B cell (primary cell): ENCODE measurements at regions not wholly inside any gene's neighbourhood (a gene's known extent, or its start where the extent isn't known, plus 50 kb on each side); places are given as distances from the start of the nearest gene placed in this dataset.

Source experiments
- ATAC-seq: fragments of 200-7000 bp; cut with Tn5 transposase; one replicate; pipeline ENCODE4 v1.10.0; 2021; ENCODE audit warnings: low read depth, mild to moderate bottlenecking, moderate number of reproducible peaks, moderate library complexity
- CTCF ChIA-PET: fragments of 350-600 bp; sonication (Branson Sonifier 250); formaldehyde crosslinking; loops from one replicate; lab custom pipeline; 2021; ENCODE audit warnings: antibody characterized with exemption, inconsistent platforms; lab: Charles Lee
- POLR2A ChIA-PET: fragments of 350-600 bp; sonication (Branson Sonifier 250); formaldehyde crosslinking; loops from one replicate; lab custom pipeline; 2021; ENCODE audit warnings: antibody characterized with exemption; lab: Charles Lee
- DNase-seq: peaks from one replicate; pipeline ENCODE4 v3.0.0; 2013
- H2AFZ ChIP-seq: 2 replicates; pipeline ENCODE4 v1.6.1; 2012; ENCODE audit warnings: mild to moderate bottlenecking, low read depth, low read length; ENCODE audit not compliant: insufficient read depth, poor library complexity, severe bottlenecking
- H3K27ac ChIP-seq, 2 donors: 1 replicate in 1 of 2; 2 replicates in 1 of 2; pipeline ENCODE4 v1.5.1; 2012 to 2013; ENCODE audit warnings: low read length in 2 of 2, mild to moderate bottlenecking in 2 of 2, moderate library complexity in 1 of 2
- H3K27me3 ChIP-seq, 4 experiments: fragments of 200-600 bp in 1 of 4; sonication (generic) in 1 of 4; replicated peaks in 1 of 4; 1 replicate in 2 of 4; 2 replicates in 2 of 4; pipeline versions ENCODE4 v1.6.1 to v1.7.0; 2013 to 2016; ENCODE audit warnings: low read length in 3 of 4, mild to moderate bottlenecking in 2 of 4, mixed read lengths in 1 of 4, moderate library complexity in 1 of 4; ENCODE audit not compliant: insufficient read depth in 4 of 4, control insufficient read depth in 3 of 4; ENCODE audit errors: control extremely low read depth in 1 of 4
- H3K36me3 ChIP-seq, 2 experiments: replicated peaks in 1 of 2; 1 replicate in 1 of 2; 2 replicates in 1 of 2; pipeline versions ENCODE4 v1.6.1 to v1.7.1; 2013; ENCODE audit warnings: low read length in 1 of 2; ENCODE audit not compliant: insufficient read depth in 2 of 2, control insufficient read depth in 1 of 2; ENCODE audit errors: control extremely low read depth in 1 of 2, extremely low read depth in 1 of 2
- H3K4me1 ChIP-seq, 2 donors: fragments of 200-600 bp in 1 of 2; sonication (generic) in 1 of 2; 1 replicate in 1 of 2; 2 replicates in 1 of 2; pipeline versions ENCODE4 v1.5.1 to v1.6.1; 2013 to 2017; ENCODE audit warnings: low read length in 2 of 2; ENCODE audit not compliant: control insufficient read depth in 2 of 2, insufficient read depth in 2 of 2
- H3K4me2 ChIP-seq: replicated peaks from 2 replicates; pipeline ENCODE3; 2012; ENCODE audit warnings: mild to moderate bottlenecking, low read depth, low read length; ENCODE audit not compliant: poor library complexity, severe bottlenecking
- H3K4me3 ChIP-seq, 5 experiments: fragments of 200-600 bp in 1 of 5; sonication (generic) in 1 of 5; 1 replicate in 3 of 5; 2 replicates in 2 of 5; pipeline versions ENCODE4 v1.5.1 to v1.7.0; 2011 to 2016; ENCODE audit warnings: low read length in 4 of 5, mild to moderate bottlenecking in 4 of 5, low read depth in 2 of 5, control low read depth in 1 of 5, moderate library complexity in 1 of 5; ENCODE audit not compliant: insufficient read depth in 1 of 5; ENCODE audit errors: control extremely low read depth in 1 of 5, extremely low read depth in 1 of 5
- H3K79me2 ChIP-seq: fragments of 200-600 bp; sonication (generic); one replicate; pipeline ENCODE4 v1.6.0; 2016; ENCODE audit warnings: low read length; ENCODE audit not compliant: control insufficient read depth, insufficient read depth
- H3K9ac ChIP-seq: fragments of 200-600 bp; sonication (generic); 2 replicates; pipeline ENCODE4 v1.6.1; 2017; ENCODE audit warnings: mild to moderate bottlenecking, low read length, moderate library complexity
- H3K9me3 ChIP-seq, 3 donors: one replicate each; pipeline versions ENCODE4 v1.6.1 to v1.7.1; 2013; ENCODE audit warnings: low read length in 2 of 3; ENCODE audit not compliant: control insufficient read depth in 2 of 3, insufficient read depth in 1 of 3; ENCODE audit errors: control extremely low read depth in 1 of 3
- H4K20me1 ChIP-seq: 2 replicates; pipeline ENCODE4 v1.6.0; 2012; ENCODE audit warnings: mild to moderate bottlenecking, low read length; ENCODE audit not compliant: insufficient read depth, control insufficient read depth, poor library complexity, severe bottlenecking
- H3K27ac Mint-ChIP-seq: one replicate; pipeline ENCODE4 v1.8.0; 2021; ENCODE audit warnings: mixed read lengths
- H3K27me3 Mint-ChIP-seq: one replicate; pipeline ENCODE4 v1.8.0; 2021; ENCODE audit warnings: mixed read lengths
- H3K4me1 Mint-ChIP-seq: one replicate; pipeline ENCODE4 v1.8.0; 2021; ENCODE audit warnings: mixed read lengths
- H3K4me3 Mint-ChIP-seq: one replicate; pipeline ENCODE4 v1.8.0; 2021; ENCODE audit warnings: mixed read lengths
- H3K9me3 Mint-ChIP-seq: one replicate; pipeline ENCODE4 v1.8.0; 2022; ENCODE audit warnings: mixed read lengths; ENCODE audit not compliant: insufficient read depth
- CTCF ChIP-seq: fragments of 200-600 bp; IDR thresholded peaks from one replicate; pipeline ENCODE4 v1.8.0; 2022; ENCODE audit warnings: antibody characterized with exemption, mild to moderate bottlenecking
- EZH2 ChIP-seq: IDR thresholded peaks from 2 replicates; pipeline ENCODE4 v1.6.1; 2012; ENCODE audit warnings: borderline replicate concordance, low read depth, mild to moderate bottlenecking, moderate library complexity, low read length; ENCODE audit not compliant: insufficient read depth, poor library complexity, severe bottlenecking
- WGBS: methylation state at CpG from one replicate; pipeline ENCODE4 v1.1.5; 2013; ENCODE audit warnings: missing lambda C conversion rate; ENCODE audit not compliant: insufficient coverage; 5-methylcytosine and 5-hydroxymethylcytosine counted together
- intact Hi-C: fragments of 100-400 bp; cut with micrococcal nuclease; formaldehyde crosslinking; loops from one replicate; pipeline ENCODE4 v1.10.0; 2022

DNA sequence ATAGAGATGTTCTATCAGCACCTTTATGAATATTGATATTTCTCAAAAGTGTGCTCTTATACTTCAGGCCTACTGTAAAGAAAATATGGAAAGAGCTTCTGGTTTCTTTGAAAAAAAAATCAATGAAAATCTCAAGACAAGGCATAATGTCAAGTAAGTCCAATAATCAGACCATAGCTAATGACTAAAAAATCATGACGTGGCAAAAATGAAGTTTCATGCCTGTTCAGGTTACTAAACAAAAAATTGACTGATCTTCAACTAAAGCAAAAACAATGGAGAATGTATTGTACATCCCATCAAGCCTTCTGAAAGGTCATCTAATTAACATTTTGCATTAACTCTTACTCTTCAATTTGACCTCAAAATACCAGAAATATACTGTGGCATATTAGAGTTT is 824.4 kb downstream of the EPHA4 start:
- H3K79me2 ChIP-seq: no peaks in the 10 kb centered on the region
- no peak overlapping the region for H3K4me3 Mint-ChIP-seq
- H3K9me3 ChIP-seq: peaks cover 0 to 9% (median 1%) of the 10 kb centered on the region in 3 donors
- WGBS: 83% methylated on average over 1 of the region's 1 CpG
- CTCF ChIA-PET: interaction anchor here (0.6 kb wide), 1 partner anchor 814 kb away, joined by 3 read pairs; no protein-coding TSS in a partner anchor
- no peaks in the 10 kb centered on the region for H3K4me1 Mint-ChIP-seq
- H3K4me3 ChIP-seq: no peak overlapping the region
- H3K4me2 ChIP-seq: no peak overlapping the region
- no peak overlapping the region for H3K9ac ChIP-seq
- H4K20me1 ChIP-seq: no peaks in the 10 kb centered on the region
- H2AFZ ChIP-seq: no peak overlapping the region
- DNase-seq (no peak), ATAC-seq (no peak)
- no peaks in the 10 kb centered on the region for H3K27me3 ChIP-seq
- TF ChIP-seq EZH2 (no peak), CTCF (no peak)
- no peak overlapping the region for H3K27ac ChIP-seq
- no peaks in the 10 kb centered on the region for H3K27me3 Mint-ChIP-seq
- POLR2A ChIA-PET: no interaction called here
- no peaks in the 10 kb centered on the region for H3K36me3 ChIP-seq
- H3K27ac Mint-ChIP-seq: no peak overlapping the region
- no peaks in the 10 kb centered on the region for H3K9me3 Mint-ChIP-seq
- H3K4me1 ChIP-seq: no peaks in the 10 kb centered on the region
- intact Hi-C loops: no loop called here

DNA sequence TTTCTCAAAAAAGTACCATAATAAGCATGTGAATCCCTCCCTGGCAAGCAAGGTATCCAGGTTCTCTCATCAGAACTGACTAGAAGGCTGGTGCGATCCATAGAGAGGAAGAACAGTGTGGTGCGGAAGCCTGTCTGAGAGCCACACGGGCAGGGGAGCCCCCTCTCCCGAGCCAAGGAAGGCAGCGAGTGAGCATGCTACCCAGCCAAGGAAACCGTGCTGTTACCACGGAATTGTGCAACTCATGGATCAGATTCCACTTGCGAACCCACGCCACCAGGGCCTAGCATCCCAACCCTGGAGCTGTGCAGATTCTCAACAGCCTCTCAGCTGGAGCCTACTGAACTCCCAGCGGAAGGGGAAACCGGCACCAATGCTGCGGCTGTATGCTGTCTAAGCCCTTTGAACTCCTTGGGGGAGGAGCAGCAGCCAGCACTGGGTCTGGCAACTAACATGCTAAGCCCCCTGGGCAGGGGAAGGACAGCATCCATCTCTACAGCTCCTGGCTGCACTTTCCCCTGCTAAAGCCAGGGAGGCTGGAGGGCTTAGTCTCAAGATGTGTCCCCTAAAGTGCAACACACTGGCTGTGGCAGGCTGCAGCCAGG is 823.1 kb downstream of the EPHA4 start:
- H3K27ac Mint-ChIP-seq: no peak overlapping the region
- TF ChIP-seq CTCF (no peak), EZH2 (no peak)
- intact Hi-C loops: no loop called here
- H3K36me3 ChIP-seq: no peaks in the 10 kb centered on the region
- no peaks in the 10 kb centered on the region for H3K9me3 Mint-ChIP-seq
- H4K20me1 ChIP-seq: no peaks in the 10 kb centered on the region
- no peak overlapping the region for H3K4me3 Mint-ChIP-seq
- H3K27ac ChIP-seq: no peak overlapping the region
- 86% methylated on average over 11 of the region's 12 CpGs for WGBS
- no peak for ATAC-seq
- H3K9me3 ChIP-seq: peaks cover 0 to 9% (median 1%) of the 10 kb centered on the region in 3 donors
- H3K4me2 ChIP-seq: no peak overlapping the region
- no peak overlapping the region for H2AFZ ChIP-seq
- no peak overlapping the region for H3K9ac ChIP-seq
- no peaks in the 10 kb centered on the region for H3K79me2 ChIP-seq
- no peaks in the 10 kb centered on the region for H3K4me1 Mint-ChIP-seq
- no peak overlapping the region for H3K4me3 ChIP-seq
- POLR2A ChIA-PET: no interaction called here
- no peaks in the 10 kb centered on the region for H3K27me3 ChIP-seq
- CTCF ChIA-PET: no interaction called here
- no peak for DNase-seq
- no peaks in the 10 kb centered on the region for H3K27me3 Mint-ChIP-seq
- no peaks in the 10 kb centered on the region for H3K4me1 ChIP-seq
